DOHH2 (cell line): ENCODE measurements at regions not wholly inside any gene's neighbourhood (a gene's known extent, or its start where the extent isn't known, plus 50 kb on each side); places are given as distances from the start of the nearest gene placed in this dataset.

Source experiments
- CTCF ChIP-seq: fragments of 200-600 bp; sonication (generic); IDR thresholded peaks from one replicate; pipeline ENCODE4 v1.5.1; 2014; ENCODE audit warnings: antibody characterized with exemption, mild to moderate bottlenecking, low read depth, low read length; ENCODE audit not compliant: poor library complexity, severe bottlenecking
- EZH2phosphoT487 ChIP-seq: fragments of 200-600 bp; sonication (generic); IDR thresholded peaks from 2 replicates; pipeline ENCODE4 v1.6.1; 2017; ENCODE audit warnings: borderline replicate concordance, mild to moderate bottlenecking, antibody characterized with exemption, low read length, moderate library complexity, mixed read lengths

DNA sequence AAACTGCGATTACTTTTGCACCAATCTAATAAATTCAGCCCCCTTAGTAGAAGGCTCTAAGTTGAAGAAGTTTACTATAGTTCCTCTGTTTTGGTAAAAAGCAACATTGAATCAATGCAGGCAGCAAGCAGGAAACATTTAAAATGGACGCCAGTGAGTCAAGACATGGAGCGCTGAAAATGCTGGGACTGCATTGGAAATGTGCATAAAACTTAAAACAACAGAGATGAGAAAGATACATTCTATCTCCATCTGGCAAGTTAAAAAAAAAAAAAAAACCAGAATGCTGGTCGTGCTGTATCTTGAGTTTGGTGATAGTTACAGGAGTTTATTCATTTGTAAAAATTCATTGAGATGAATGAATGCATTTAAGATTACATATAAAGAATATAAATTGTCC, 117.0 kb upstream of the TWIST2 start:
- TF ChIP-seq CTCF (no peak), EZH2phosphoT487 (no peak)
